Activated CD4-positive, alpha-beta T cell treated with anti-CD3 and anti-CD28 coated beads for 24 hours (primary cell): ENCODE measurements at regions not wholly inside any gene's neighbourhood (a gene's known extent, or its start where the extent isn't known, plus 50 kb on each side); places are given as distances from the start of the nearest gene placed in this dataset.
"Not testable (repeated sequence)": the region's sequence is repeated elsewhere in the genome, so short reads cannot be mapped to it uniquely, and the experiment has no call there.

Experiments used
- DNase-seq, 2 donors: peaks; one replicate each; pipeline ENCODE4 v3.0.0-alpha.2; 2020; ENCODE audit warnings: low read depth in 2 of 2

GRCh38 chr7:66574768-66575167 lies 53.9 kb upstream of the KCTD7 start:
- not testable (repeated sequence) for DNase-seq

DNA sequence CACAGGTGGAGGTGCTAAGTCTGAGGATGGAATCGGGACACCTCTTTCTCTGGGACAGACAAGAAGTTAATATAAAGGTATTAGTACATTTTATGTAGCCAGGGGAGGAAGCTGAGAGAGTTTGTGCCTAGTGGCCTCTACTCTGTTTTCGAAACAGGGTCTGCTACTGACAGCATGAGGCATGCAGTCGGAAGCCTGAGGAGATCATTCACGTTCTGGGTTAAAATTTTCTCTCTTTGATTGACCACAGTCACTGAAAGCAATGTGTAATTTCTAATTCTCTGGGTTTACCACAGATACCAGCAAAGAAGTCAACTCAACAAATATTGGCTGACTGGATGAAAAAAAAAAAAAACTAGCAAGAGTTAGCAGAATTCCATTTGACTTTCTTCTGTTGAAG lies 53.3 kb upstream of the KCTD7 start:
- no peak for DNase-seq

DNA sequence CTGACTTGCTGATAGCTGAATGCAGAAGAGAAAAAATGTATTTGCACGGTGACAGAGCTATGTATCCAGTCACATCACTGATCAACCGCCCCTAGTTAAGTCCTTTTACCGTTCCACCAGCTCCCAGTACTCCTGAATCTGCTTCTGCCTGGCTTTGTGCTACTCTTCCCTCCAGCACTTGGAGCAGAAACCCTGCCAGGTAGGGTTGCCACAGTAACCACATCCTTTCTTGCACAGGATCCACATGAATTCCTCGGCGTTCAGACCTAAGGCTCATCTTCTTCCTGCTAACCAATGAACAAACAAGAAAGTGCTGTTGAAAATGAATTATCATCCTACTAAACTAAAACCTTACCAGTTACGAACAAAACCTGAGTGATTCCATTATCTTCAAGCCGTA lies 52.0 kb upstream of the KCTD7 start:
- DNase-seq = no peak
